ENCODE measurements at regions not wholly inside any gene's neighbourhood (a gene's known extent, or its start where the extent isn't known, plus 50 kb on each side); places are given as distances from the start of the nearest gene placed in this dataset.

- DNase-seq, result no peak
Measured at GRCh38 chr7:113452245-113452644, 333.9 kb upstream of the SMIM30 start.

- no peak for DNase-seq
Measured at GRCh38 chr7:113446791-113447190, 328.4 kb upstream of the SMIM30 start.

- DNase-seq, result no peak
Measured at GRCh38 chr7:113446391-113446790, 328.0 kb upstream of the SMIM30 start.

GRCh38 chr7:113444261-113444660 lies 325.9 kb upstream of the SMIM30 start:
- no peak for DNase-seq

GRCh38 chr7:113440173-113440572 lies 321.8 kb upstream of the SMIM30 start:
- DNase-seq, result no peak

GRCh38 chr7:113431406-113431805 lies 313.1 kb upstream of the SMIM30 start:
- no peak for DNase-seq

GRCh38 chr7:113424185-113424817 lies 305.9 kb upstream of the SMIM30 start:
- no peak for DNase-seq

GRCh38 chr7:113421696-113422330 lies 303.5 kb upstream of the SMIM30 start:
- peak; percentile 96 for DNase-seq

- DNase-seq, result no peak
Measured at GRCh38 chr7:113414401-113415035, 296.2 kb upstream of the SMIM30 start.

- DNase-seq, result no peak
Measured at GRCh38 chr7:113412410-113412809, 294.1 kb upstream of the SMIM30 start.

GRCh38 chr7:113410796-113411195 lies 292.4 kb upstream of the SMIM30 start:
- DNase-seq, result no peak

GRCh38 chr7:113408999-113409398 lies 290.6 kb upstream of the SMIM30 start:
- no peak for DNase-seq

- no peak for DNase-seq
Measured at GRCh38 chr7:113405296-113406056, 287.1 kb upstream of the SMIM30 start.

GRCh38 chr7:113404245-113404644 lies 285.9 kb upstream of the SMIM30 start:
- peak; percentile 43 for DNase-seq

GRCh38 chr7:113402482-113402881 lies 284.1 kb upstream of the SMIM30 start:
- no peak for DNase-seq

- no peak for DNase-seq
Measured at GRCh38 chr7:113402005-113402404, 283.7 kb upstream of the SMIM30 start.

GRCh38 chr7:113394856-113395255 lies 276.5 kb upstream of the SMIM30 start:
- no peak for DNase-seq

GRCh38 chr7:113392841-113393540 lies 274.6 kb upstream of the SMIM30 start:
- no peak for DNase-seq

- DNase-seq, result no peak
Measured at GRCh38 chr7:113392421-113392820, 274.1 kb upstream of the SMIM30 start.

GRCh38 chr7:113389112-113389646 lies 270.8 kb upstream of the SMIM30 start:
- DNase-seq, result no peak

- no peak for DNase-seq
Measured at GRCh38 chr7:113383638-113384037, 265.3 kb upstream of the SMIM30 start.

GRCh38 chr7:113379746-113380145 lies 261.4 kb upstream of the SMIM30 start:
- DNase-seq, result no peak

- no peak for DNase-seq
Measured at GRCh38 chr7:113374955-113375354, 256.6 kb upstream of the SMIM30 start.

Data from hematopoietic multipotent progenitor cell treated with erythropoietin and hydrocortisone succinate and interleukin-3 and kit ligand, for 6 days (in vitro differentiated cells).